Activated naive CD4-positive, alpha-beta T cell treated with anti-CD3 and anti-CD28 coated beads, Interleukin-2, amount 50 U/mL, for 16 hours (primary cell): ENCODE measurements at regions not wholly inside any gene's neighbourhood (a gene's known extent, or its start where the extent isn't known, plus 50 kb on each side); places are given as distances from the start of the nearest gene placed in this dataset.
A peak's percentile ranks its signal among the peaks of the same experiment; 100 is the strongest.

ENCODE experiments used
- DNase-seq: peaks from one replicate; pipeline ENCODE4 v3.0.0-alpha.2; 2020

GRCh38 chr9:95653246-95653645 is 136.5 kb upstream of the PTCH1 start:
- no peak for DNase-seq

- DNase-seq = no peak
Measured at GRCh38 chr9:95650720-95651119, 133.9 kb upstream of the PTCH1 start.

GRCh38 chr9:95649801-95650213 is 133.0 kb upstream of the PTCH1 start:
- no peak for DNase-seq

- DNase-seq = no peak
Measured at GRCh38 chr9:95648225-95648624, 131.5 kb upstream of the PTCH1 start.

- DNase-seq = no peak
Measured at GRCh38 chr9:95645992-95646391, 129.2 kb upstream of the PTCH1 start.

- DNase-seq = no peak
Measured at GRCh38 chr9:95645579-95645978, 128.8 kb upstream of the PTCH1 start.

GRCh38 chr9:95644377-95644776 is 127.6 kb upstream of the PTCH1 start:
- DNase-seq = no peak

GRCh38 chr9:95643619-95644018 is 126.8 kb upstream of the PTCH1 start:
- DNase-seq = no peak

GRCh38 chr9:95642189-95642588 is 125.4 kb upstream of the PTCH1 start:
- no peak for DNase-seq

- no peak for DNase-seq
Measured at GRCh38 chr9:95641586-95641985, 124.8 kb upstream of the PTCH1 start.

GRCh38 chr9:95640336-95640735 is 123.6 kb upstream of the PTCH1 start:
- DNase-seq = no peak

- DNase-seq = no peak
Measured at GRCh38 chr9:95635986-95636671, 119.4 kb upstream of the PTCH1 start.

GRCh38 chr9:95634536-95634935 is 117.8 kb upstream of the PTCH1 start:
- no peak for DNase-seq

- no peak for DNase-seq
Measured at GRCh38 chr9:95634114-95634513, 117.3 kb upstream of the PTCH1 start.

GRCh38 chr9:95629585-95629984 is 112.8 kb upstream of the PTCH1 start:
- no peak for DNase-seq

GRCh38 chr9:95627802-95628201 is 111.0 kb upstream of the PTCH1 start:
- DNase-seq = no peak

GRCh38 chr9:95626885-95627558 is 110.3 kb upstream of the PTCH1 start:
- peak; percentile 55 for DNase-seq

GRCh38 chr9:95626341-95626740 is 109.6 kb upstream of the PTCH1 start:
- no peak for DNase-seq

- no peak for DNase-seq
Measured at GRCh38 chr9:95623640-95624039, 106.9 kb upstream of the PTCH1 start.

GRCh38 chr9:95620722-95621121 is 104.0 kb upstream of the PTCH1 start:
- DNase-seq = no peak

GRCh38 chr9:95620314-95620713 is 103.5 kb upstream of the PTCH1 start:
- no peak for DNase-seq

- no peak for DNase-seq
Measured at GRCh38 chr9:95615246-95615645, 98.5 kb upstream of the PTCH1 start.

- DNase-seq = no peak
Measured at GRCh38 chr9:95613670-95614069, 96.9 kb upstream of the PTCH1 start.

- no peak for DNase-seq
Measured at GRCh38 chr9:95611354-95611753, 94.6 kb upstream of the PTCH1 start.
